ENCODE measurements at regions not wholly inside any gene's neighbourhood (a gene's known extent, or its start where the extent isn't known, plus 50 kb on each side); places are given as distances from the start of the nearest gene placed in this dataset.

DNA sequence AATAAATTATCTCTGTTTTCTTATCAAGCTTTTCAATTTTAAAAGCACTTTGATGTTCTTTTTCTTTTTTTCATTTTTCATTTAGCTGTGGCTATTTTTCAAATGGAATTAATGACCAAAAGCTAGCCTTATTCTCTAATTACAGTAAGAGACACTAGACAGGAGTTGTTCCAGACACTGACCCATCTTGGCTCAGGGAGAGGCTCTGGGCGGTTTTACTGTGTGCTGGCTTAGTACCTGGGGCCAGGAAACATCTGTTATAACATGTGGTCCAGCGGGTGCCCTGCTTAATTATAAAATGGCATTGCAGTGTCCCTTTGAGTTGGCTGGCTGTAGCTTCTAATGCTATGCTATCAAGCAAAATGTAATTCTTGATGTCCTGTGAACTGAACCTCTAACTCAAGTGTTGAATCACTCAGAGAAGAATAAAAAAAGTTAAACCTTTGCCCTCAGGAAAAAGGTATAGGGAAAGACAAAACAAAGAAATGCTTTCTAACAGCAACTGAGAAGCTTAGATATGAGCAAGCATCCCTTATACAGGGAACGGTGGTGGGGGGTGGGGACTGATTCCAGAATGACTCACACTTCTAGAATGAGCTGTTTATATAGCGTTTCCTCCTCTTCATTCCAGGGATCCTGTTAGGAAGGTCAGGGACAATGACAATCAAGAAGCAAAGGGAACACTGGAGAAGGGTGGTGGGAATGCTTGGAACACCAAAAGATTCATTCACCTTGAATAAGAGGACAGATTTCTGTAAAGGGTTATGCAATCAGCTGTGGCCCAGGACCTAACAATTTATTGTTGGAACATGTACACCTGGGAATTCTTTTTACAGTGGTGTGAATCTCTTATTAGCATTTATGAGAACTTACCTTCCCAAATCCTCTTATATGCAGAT lies 58.7 kb upstream of the NFIB start:
- DNase-seq (ENCODE audit: extremely low spot score) = no peak
- TF ChIP-seq POLR2AphosphoS5 (IDR thresholded peaks at IDR 0.05) (peak; percentile 61 to 73), POLR2A (IDR thresholded peaks at IDR 0.05; ENCODE audit: low read depth) (no peak), EP300 (IDR thresholded peaks at IDR 0.05) (no peak)
- TF ChIP-seq, protein P1, sequence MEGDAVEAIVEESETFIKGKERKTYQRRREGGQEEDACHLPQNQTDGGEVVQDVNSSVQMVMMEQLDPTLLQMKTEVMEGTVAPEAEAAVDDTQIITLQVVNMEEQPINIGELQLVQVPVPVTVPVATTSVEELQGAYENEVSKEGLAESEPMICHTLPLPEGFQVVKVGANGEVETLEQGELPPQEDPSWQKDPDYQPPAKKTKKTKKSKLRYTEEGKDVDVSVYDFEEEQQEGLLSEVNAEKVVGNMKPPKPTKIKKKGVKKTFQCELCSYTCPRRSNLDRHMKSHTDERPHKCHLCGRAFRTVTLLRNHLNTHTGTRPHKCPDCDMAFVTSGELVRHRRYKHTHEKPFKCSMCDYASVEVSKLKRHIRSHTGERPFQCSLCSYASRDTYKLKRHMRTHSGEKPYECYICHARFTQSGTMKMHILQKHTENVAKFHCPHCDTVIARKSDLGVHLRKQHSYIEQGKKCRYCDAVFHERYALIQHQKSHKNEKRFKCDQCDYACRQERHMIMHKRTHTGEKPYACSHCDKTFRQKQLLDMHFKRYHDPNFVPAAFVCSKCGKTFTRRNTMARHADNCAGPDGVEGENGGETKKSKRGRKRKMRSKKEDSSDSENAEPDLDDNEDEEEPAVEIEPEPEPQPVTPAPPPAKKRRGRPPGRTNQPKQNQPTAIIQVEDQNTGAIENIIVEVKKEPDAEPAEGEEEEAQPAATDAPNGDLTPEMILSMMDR (IDR thresholded peaks at IDR 0.05) = no peak

DNA sequence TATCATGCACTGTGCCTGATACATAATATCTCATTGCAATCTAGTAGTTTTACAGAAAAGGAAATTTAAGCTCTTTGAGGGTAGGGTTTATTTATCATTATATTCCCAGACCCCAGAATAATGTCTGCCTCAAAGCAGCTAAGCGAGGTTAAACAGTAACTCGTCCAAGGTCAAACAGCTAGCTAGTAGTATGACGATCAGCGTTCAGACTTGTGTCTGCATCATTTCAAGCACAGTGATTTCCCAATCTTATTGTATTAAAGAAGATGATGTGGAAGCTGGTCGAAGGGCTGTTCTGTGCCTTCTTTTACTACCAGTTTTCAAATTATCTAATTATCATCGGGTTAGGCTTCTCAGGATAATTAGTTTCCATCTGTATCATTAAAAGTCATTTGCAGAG lies 55.1 kb upstream of the NFIB start:
- peaks cover 15 to 36% (median 23%) of the 10 kb centered on the region in 4 donors for H3K4me1 ChIP-seq
- no peaks in the 10 kb centered on the region for H3K27me3 ChIP-seq
- TF ChIP-seq EP300 (IDR thresholded peaks at IDR 0.05) (no peak), POLR2AphosphoS5 (IDR thresholded peaks at IDR 0.05) (no peak), POLR2A (IDR thresholded peaks at IDR 0.05; ENCODE audit: low read depth) (no peak)
- TF ChIP-seq, protein P1 (IDR thresholded peaks at IDR 0.05) = no peak
- DNase-seq (ENCODE audit: extremely low spot score) = no peak
- H3K27ac ChIP-seq (replicated peaks in 1 of 4) = no peak overlapping the region
- no peaks in the 10 kb centered on the region for H3K36me3 ChIP-seq
- intact Hi-C loops (cut with DNase I) = no loop called here
- no peak overlapping the region for H3K4me3 ChIP-seq
- 95% methylated on average over 6 of the region's 6 CpGs for WGBS
- no peaks in the 10 kb centered on the region for H3K9me3 ChIP-seq

More for the DNA sequence above, 58.7 kb upstream of the NFIB start:
- H3K36me3 ChIP-seq = no peaks in the 10 kb centered on the region
- peak overlapping the region; percentile 42 to 71 (median 65) for H3K27ac ChIP-seq (replicated peaks in 1 of 4)
- no peaks in the 10 kb centered on the region for H3K9me3 ChIP-seq
- WGBS = 19% methylated on average over 4 of the region's 4 CpGs
- H3K4me1 ChIP-seq = peaks cover 12 to 30% (median 20%) of the 10 kb centered on the region in 4 donors
- H3K4me3 ChIP-seq = no peak overlapping the region
- H3K27me3 ChIP-seq = no peaks in the 10 kb centered on the region
- intact Hi-C loops (cut with DNase I) = no loop called here

DNA sequence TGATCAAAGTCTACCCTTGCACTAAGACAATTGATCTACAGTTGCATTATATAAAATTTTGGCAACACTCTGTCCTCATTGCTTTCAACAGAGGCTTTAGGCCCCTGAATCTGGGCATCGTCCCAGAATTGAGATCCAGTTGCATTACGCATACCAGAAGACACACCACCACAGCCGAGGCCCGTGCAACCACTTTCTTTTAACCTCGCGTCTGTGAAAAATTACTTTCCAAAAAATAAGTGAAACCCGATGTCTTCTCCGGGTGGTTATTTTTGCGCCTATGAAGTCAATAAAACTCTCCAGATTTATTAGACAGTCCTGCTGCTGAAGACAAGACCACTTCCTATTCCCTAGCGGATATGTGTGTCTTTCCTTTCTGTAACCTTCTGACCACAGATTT lies 52.1 kb upstream of the NFIB start:
- Histone ChIP-seq H3K27ac (replicated peaks in 1 of 4) (peak overlapping the region; percentile 23 to 58 (median 44)), H3K36me3 (no peaks in the 10 kb centered on the region), H3K4me3 (peak overlapping the region in 1 of 4 donors; percentile 0), H3K9me3 (no peaks in the 10 kb centered on the region), H3K4me1 (peaks cover 0 to 34% (median 20%) of the 10 kb centered on the region in 4 donors), H3K27me3 (no peaks in the 10 kb centered on the region)
- DNase-seq (ENCODE audit: extremely low spot score) = peak; percentile 90
- 28% methylated on average over 10 of the region's 10 CpGs for WGBS
- intact Hi-C loops (cut with DNase I) = no loop called here
- no peak for TF ChIP-seq EP300 (IDR thresholded peaks at IDR 0.05)
- TF ChIP-seq, protein P1 (IDR thresholded peaks at IDR 0.05) = no peak
- TF ChIP-seq POLR2AphosphoS5 (IDR thresholded peaks at IDR 0.05) = no peak
- TF ChIP-seq POLR2A (IDR thresholded peaks at IDR 0.05; ENCODE audit: low read depth) = no peak

DNA sequence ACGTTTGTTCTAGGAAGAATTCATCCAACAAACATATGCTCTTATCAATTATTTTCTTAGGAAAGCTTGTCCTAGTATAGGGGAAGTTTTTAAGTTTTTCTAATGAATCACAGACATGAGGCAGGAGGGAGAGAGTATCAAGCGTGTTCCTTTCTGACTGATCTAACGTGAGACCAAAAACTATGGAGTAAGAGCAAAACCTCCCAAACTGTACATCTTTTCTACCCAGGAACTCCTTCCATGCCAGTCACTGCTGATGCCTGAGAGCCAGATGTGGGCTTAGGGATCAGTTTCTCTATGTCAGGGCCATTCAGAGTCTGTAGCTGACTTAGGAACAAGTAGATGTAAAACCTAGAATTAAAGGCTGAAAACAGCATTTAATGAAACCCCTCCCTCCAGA lies 51.7 kb upstream of the NFIB start:
- no peaks in the 10 kb centered on the region for H3K27me3 ChIP-seq
- H3K4me1 ChIP-seq = peaks cover 0 to 34% (median 20%) of the 10 kb centered on the region in 4 donors
- H3K4me3 ChIP-seq = no peak overlapping the region
- no peaks in the 10 kb centered on the region for H3K9me3 ChIP-seq
- H3K27ac ChIP-seq (replicated peaks in 1 of 4) = peak overlapping the region; percentile 23 to 58 (median 44)
- H3K36me3 ChIP-seq = no peaks in the 10 kb centered on the region
- intact Hi-C loops (cut with DNase I) = no loop called here
- DNase-seq (ENCODE audit: extremely low spot score) = no peak
- 61% methylated on average over 3 of the region's 3 CpGs for WGBS
- TF ChIP-seq EP300 (IDR thresholded peaks at IDR 0.05) (no peak), POLR2A (IDR thresholded peaks at IDR 0.05; ENCODE audit: low read depth) (no peak), POLR2AphosphoS5 (IDR thresholded peaks at IDR 0.05) (no peak)
- TF ChIP-seq, protein P1 (IDR thresholded peaks at IDR 0.05) = no peak

Small RNA genes lying in the stretch of these regions (small RNA-seq; reads per million reads assigned to genes)
- gene AL159169.1 = 0 reads per million in 3 donors
